GM19351 (cell line): ENCODE measurements at regions not wholly inside any gene's neighbourhood (a gene's known extent, or its start where the extent isn't known, plus 50 kb on each side); places are given as distances from the start of the nearest gene placed in this dataset.

Experiments
- ATAC-seq: cut with Tn5 transposase; IDR thresholded peaks from one replicate; pipeline ENCODE4 v1.9.1; 2021; ENCODE audit warnings: mild to moderate bottlenecking, moderate library complexity; ENCODE audit not compliant: unreplicated experiment

- no peak for ATAC-seq
Measured at GRCh38 chr3:66592016-66592761, 91.4 kb upstream of the LRIG1 start.

- no peak for ATAC-seq
Measured at GRCh38 chr3:66592927-66593625, 92.3 kb upstream of the LRIG1 start.

GRCh38 chr3:66593978-66594377 is 93.2 kb upstream of the LRIG1 start:
- ATAC-seq = no peak

- no peak for ATAC-seq
Measured at GRCh38 chr3:66597308-66597863, 96.6 kb upstream of the LRIG1 start.

GRCh38 chr3:66598168-66598567 is 97.3 kb upstream of the LRIG1 start:
- ATAC-seq = no peak

- ATAC-seq = no peak
Measured at GRCh38 chr3:66602237-66602636, 101.4 kb upstream of the LRIG1 start.

GRCh38 chr3:66602691-66603090 is 101.9 kb upstream of the LRIG1 start:
- ATAC-seq = no peak

GRCh38 chr3:66603151-66603611 is 102.4 kb upstream of the LRIG1 start:
- ATAC-seq = no peak

- no peak for ATAC-seq
Measured at GRCh38 chr3:66604481-66604880, 103.7 kb upstream of the LRIG1 start.

- ATAC-seq = no peak
Measured at GRCh38 chr3:66606126-66606525, 105.3 kb upstream of the LRIG1 start.

GRCh38 chr3:66606868-66607267 is 106.0 kb upstream of the LRIG1 start:
- no peak for ATAC-seq

GRCh38 chr3:66609660-66610561 is 109.1 kb upstream of the LRIG1 start:
- no peak for ATAC-seq

GRCh38 chr3:66610562-66610909 is 109.7 kb upstream of the LRIG1 start:
- ATAC-seq = no peak

GRCh38 chr3:66615643-66616301 is 115.0 kb upstream of the LRIG1 start:
- no peak for ATAC-seq

GRCh38 chr3:66617351-66617750 is 116.5 kb upstream of the LRIG1 start:
- ATAC-seq = no peak

- ATAC-seq = no peak
Measured at GRCh38 chr3:66618066-66618465, 117.2 kb upstream of the LRIG1 start.

GRCh38 chr3:66620296-66620695 is 119.5 kb upstream of the LRIG1 start:
- ATAC-seq = no peak

GRCh38 chr3:66622756-66623457 is 122.1 kb upstream of the LRIG1 start:
- no peak for ATAC-seq

GRCh38 chr3:66625505-66626216 is 124.8 kb upstream of the LRIG1 start:
- no peak for ATAC-seq
